Testis (tissue), 2 donors: ENCODE measurements at regions not wholly inside any gene's neighbourhood (a gene's known extent, or its start where the extent isn't known, plus 50 kb on each side); places are given as distances from the start of the nearest gene placed in this dataset.
"Not testable (repeated sequence)": the region's sequence is repeated elsewhere in the genome, so short reads cannot be mapped to it uniquely, and the experiment has no call there.

ENCODE experiments used
- DNase-seq: peaks from one replicate; pipeline ENCODE4 v3.0.0-alpha.2; 2019
- H3K27ac ChIP-seq, 2 donors: fragments of 200-600 bp; sonication (generic); one replicate each; pipeline ENCODE4 v1.5.1; 2019
- H3K27me3 ChIP-seq: fragments of 200-600 bp; sonication (generic); one replicate; pipeline ENCODE4 v1.5.1; 2019
- H3K36me3 ChIP-seq: fragments of 200-600 bp; sonication (generic); one replicate; pipeline ENCODE4 v1.5.1; 2017; ENCODE audit warnings: low read depth; ENCODE audit errors: missing control alignments
- H3K4me1 ChIP-seq: fragments of 200-600 bp; sonication (generic); one replicate; pipeline ENCODE4 v1.5.1; 2019
- H3K4me3 ChIP-seq, 2 donors: fragments of 200-600 bp; sonication (generic); one replicate each; pipeline ENCODE4 v1.5.1; 2017 to 2019
- H3K9me3 ChIP-seq: fragments of 200-600 bp; sonication (generic); one replicate; pipeline ENCODE4 v1.5.1; 2017
- CTCF ChIP-seq, 3 experiments: fragments of 450-650 bp in 2 of 3; fragments of 200-600 bp in 1 of 3; sonication (generic) in 1 of 3; IDR thresholded peaks; one replicate each; pipeline ENCODE4 v1.5.1; 2016 to 2019; ENCODE audit warnings: antibody characterized with exemption in 3 of 3, mild to moderate bottlenecking in 2 of 3, moderate library complexity in 1 of 3
- POLR2A ChIP-seq: fragments of 450-650 bp; IDR thresholded peaks from one replicate; pipeline ENCODE4 v1.6.1; 2017; ENCODE audit warnings: antibody characterized with exemption, mild to moderate bottlenecking, moderate library complexity
- WGBS, 2 donors: methylation state at CpG; one replicate each; pipeline ENCODE4 v1.1.5; 2018; 5-methylcytosine and 5-hydroxymethylcytosine counted together
- intact Hi-C: fragments of 100-400 bp; cut with DNase I; formaldehyde crosslinking; loops from one replicate; pipeline ENCODE4 v1.15.1; 2023; ENCODE audit warnings: low total_unique reads

GRCh38 chr4:25506032-25506571 is 129.0 kb downstream of the ANAPC4 start:
- no peak for DNase-seq
- WGBS, 2 donors = 71 to 88% methylated on average over 25 to 39 of the region's 39 CpGs

GRCh38 chr4:25509646-25510045 is 132.6 kb downstream of the ANAPC4 start:
- Histone ChIP-seq H3K9me3 (no peaks in the 10 kb centered on the region), H3K4me3 (no peak overlapping the region), H3K4me1 (no peaks in the 10 kb centered on the region), H3K27ac (no peak overlapping the region), H3K36me3 (no peaks in the 10 kb centered on the region), H3K27me3 (no peaks in the 10 kb centered on the region)
- TF ChIP-seq POLR2A = no peak
- TF ChIP-seq CTCF (IDR thresholded peaks at IDR 0.05) = no peak
- DNase-seq = no peak
- 57 to 69% methylated on average over 4 of the region's 4 CpGs for WGBS, 2 donors
- intact Hi-C loops = no loop called here

More at GRCh38 chr4:25506032-25506571, 129.0 kb downstream of the ANAPC4 start:
- Histone ChIP-seq H3K4me1 (no peaks in the 10 kb centered on the region), H3K27ac (no peak overlapping the region), H3K36me3 (no peaks in the 10 kb centered on the region), H3K9me3 (no peaks in the 10 kb centered on the region), H3K27me3 (no peaks in the 10 kb centered on the region), H3K4me3 (peak overlapping the region; percentile 46 to 58)
- TF ChIP-seq CTCF (IDR thresholded peaks at IDR 0.05) (no peak), POLR2A (no peak)
- intact Hi-C loops = no loop called here

- H3K27ac ChIP-seq, H3K36me3 ChIP-seq, H3K27me3 ChIP-seq, H3K4me1 ChIP-seq, H3K4me3 ChIP-seq, H3K9me3 ChIP-seq, intact Hi-C loops, DNase-seq: not testable (repeated sequence)
- WGBS, 2 donors = 94% methylated on average over 10 of the region's 10 CpGs
Observed at GRCh38 chr4:25511823-25512222, 134.8 kb downstream of the ANAPC4 start.

- DNase-seq = peak; percentile 31
- no peak for TF ChIP-seq CTCF (IDR thresholded peaks at IDR 0.05)
- Histone ChIP-seq H3K9me3 (no peaks in the 10 kb centered on the region), H3K4me3 (no peak overlapping the region), H3K36me3 (no peaks in the 10 kb centered on the region), H3K27me3 (no peaks in the 10 kb centered on the region), H3K27ac (no peak overlapping the region), H3K4me1 (no peaks in the 10 kb centered on the region)
- WGBS, 2 donors = 41 to 50% methylated on average over 4 of the region's 4 CpGs
- intact Hi-C loops = no loop called here
Observed at GRCh38 chr4:25513814-25514213, 136.8 kb downstream of the ANAPC4 start.

- TF ChIP-seq POLR2A = no peak
- TF ChIP-seq CTCF (IDR thresholded peaks at IDR 0.05) = no peak
- 48 to 67% methylated on average over 3 to 4 of the region's 4 CpGs for WGBS, 2 donors
- no peak overlapping the region for H3K4me3 ChIP-seq
- no peak overlapping the region for H3K27ac ChIP-seq
- H3K27me3 ChIP-seq = no peaks in the 10 kb centered on the region
- intact Hi-C loops = no loop called here
- no peaks in the 10 kb centered on the region for H3K9me3 ChIP-seq
- no peak for DNase-seq
- H3K36me3 ChIP-seq = no peaks in the 10 kb centered on the region
- H3K4me1 ChIP-seq = no peaks in the 10 kb centered on the region
Observed at GRCh38 chr4:25523405-25523804, 132.2 kb upstream of the SLC34A2 start.
